ENCODE measurements at regions not wholly inside any gene's neighbourhood (a gene's known extent, or its start where the extent isn't known, plus 50 kb on each side); places are given as distances from the start of the nearest gene placed in this dataset.

GRCh38 chr11:62055970-62056369, 67.8 kb upstream of the INCENP start:
- H3K36me3 ChIP-seq (ENCODE audit: control insufficient read depth, insufficient read depth, low read length), result no peaks in the 10 kb centered on the region
- H3K9me3 ChIP-seq (ENCODE audit: control insufficient read depth, insufficient read depth, low read depth, low read length), result no peaks in the 10 kb centered on the region; the same call in 1 of the 2 replicates
- H3K4me1 ChIP-seq (ENCODE audit: control insufficient read depth, insufficient read depth, low read length), result peaks cover 6% of the 10 kb centered on the region; the same call in 1 of the 2 replicates
- no peaks in the 10 kb centered on the region for H3K27me3 ChIP-seq (ENCODE audit: control insufficient read depth, insufficient read depth, low read length)
- no peak overlapping the region for H3K27ac ChIP-seq (ENCODE audit: low read depth, low read length)
- no peak overlapping the region for H3K4me3 ChIP-seq (ENCODE audit: low read depth, low read length)
- H3K9ac ChIP-seq (ENCODE audit: low read length), result peak overlapping the region; percentile 59

- Histone ChIP-seq H3K9ac (ENCODE audit: low read length) (no peak overlapping the region), H3K9me3 (ENCODE audit: control insufficient read depth, insufficient read depth, low read depth, low read length) (no peaks in the 10 kb centered on the region; the same call in 1 of the 2 replicates), H3K27me3 (ENCODE audit: control insufficient read depth, insufficient read depth, low read length) (no peaks in the 10 kb centered on the region), H3K4me1 (ENCODE audit: control insufficient read depth, insufficient read depth, low read length) (peaks cover 6% of the 10 kb centered on the region; the same call in 1 of the 2 replicates), H3K4me3 (ENCODE audit: low read depth, low read length) (no peak overlapping the region), H3K36me3 (ENCODE audit: control insufficient read depth, insufficient read depth, low read length) (no peaks in the 10 kb centered on the region), H3K27ac (ENCODE audit: low read depth, low read length) (no peak overlapping the region)
These were observed 69.2 kb upstream of the INCENP start for GRCh38 chr11:62054484-62055121.

GRCh38 chr11:62054081-62054480, 69.7 kb upstream of the INCENP start:
- Histone ChIP-seq H3K27me3 (ENCODE audit: control insufficient read depth, insufficient read depth, low read length) (no peaks in the 10 kb centered on the region), H3K36me3 (ENCODE audit: control insufficient read depth, insufficient read depth, low read length) (no peaks in the 10 kb centered on the region), H3K27ac (ENCODE audit: low read depth, low read length) (no peak overlapping the region), H3K9me3 (ENCODE audit: control insufficient read depth, insufficient read depth, low read depth, low read length) (no peaks in the 10 kb centered on the region; the same call in 1 of the 2 replicates), H3K9ac (ENCODE audit: low read length) (no peak overlapping the region), H3K4me3 (ENCODE audit: low read depth, low read length) (no peak overlapping the region), H3K4me1 (ENCODE audit: control insufficient read depth, insufficient read depth, low read length) (peaks cover 6% of the 10 kb centered on the region; the same call in 1 of the 2 replicates)

GRCh38 chr11:62050716-62051115, 73.1 kb upstream of the INCENP start:
- Histone ChIP-seq H3K27ac (ENCODE audit: low read depth, low read length) (no peak overlapping the region), H3K36me3 (ENCODE audit: control insufficient read depth, insufficient read depth, low read length) (no peaks in the 10 kb centered on the region), H3K9me3 (ENCODE audit: control insufficient read depth, insufficient read depth, low read depth, low read length) (no peaks in the 10 kb centered on the region; the same call in 1 of the 2 replicates), H3K4me1 (ENCODE audit: control insufficient read depth, insufficient read depth, low read length) (peaks cover 6% of the 10 kb centered on the region; the same call in 1 of the 2 replicates), H3K4me3 (ENCODE audit: low read depth, low read length) (no peak overlapping the region), H3K9ac (ENCODE audit: low read length) (no peak overlapping the region), H3K27me3 (ENCODE audit: control insufficient read depth, insufficient read depth, low read length) (no peaks in the 10 kb centered on the region)

GRCh38 chr11:62048100-62048499, 75.7 kb upstream of the INCENP start:
- peaks cover 3% of the 10 kb centered on the region; the same call in 1 of the 2 replicates for H3K4me1 ChIP-seq (ENCODE audit: control insufficient read depth, insufficient read depth, low read length)
- no peak overlapping the region for H3K9ac ChIP-seq (ENCODE audit: low read length)
- no peaks in the 10 kb centered on the region for H3K9me3 ChIP-seq (ENCODE audit: control insufficient read depth, insufficient read depth, low read depth, low read length)
- no peak overlapping the region for H3K27ac ChIP-seq (ENCODE audit: low read depth, low read length)
- no peaks in the 10 kb centered on the region for H3K27me3 ChIP-seq (ENCODE audit: control insufficient read depth, insufficient read depth, low read length)
- H3K36me3 ChIP-seq (ENCODE audit: control insufficient read depth, insufficient read depth, low read length), result no peaks in the 10 kb centered on the region
- no peak overlapping the region for H3K4me3 ChIP-seq (ENCODE audit: low read depth, low read length)

GRCh38 chr11:62046568-62047100, 77.2 kb upstream of the INCENP start:
- Histone ChIP-seq H3K9ac (ENCODE audit: low read length) (no peak overlapping the region), H3K4me3 (ENCODE audit: low read depth, low read length) (no peak overlapping the region), H3K36me3 (ENCODE audit: control insufficient read depth, insufficient read depth, low read length) (no peaks in the 10 kb centered on the region)

GRCh38 chr11:62044639-62045121, 77.2 kb upstream of the FTH1 start:
- Histone ChIP-seq H3K9ac (ENCODE audit: low read length) (no peak overlapping the region), H3K9me3 (ENCODE audit: control insufficient read depth, insufficient read depth, low read depth, low read length) (no peaks in the 10 kb centered on the region), H3K4me3 (ENCODE audit: low read depth, low read length) (no peak overlapping the region), H3K36me3 (ENCODE audit: control insufficient read depth, insufficient read depth, low read length) (no peaks in the 10 kb centered on the region), H3K27ac (ENCODE audit: low read depth, low read length) (no peak overlapping the region), H3K27me3 (ENCODE audit: control insufficient read depth, insufficient read depth, low read length) (no peaks in the 10 kb centered on the region), H3K4me1 (ENCODE audit: control insufficient read depth, insufficient read depth, low read length) (peaks cover 3% of the 10 kb centered on the region; the same call in 1 of the 2 replicates)

More at GRCh38 chr11:62046568-62047100, 77.2 kb upstream of the INCENP start:
- H3K27me3 ChIP-seq (ENCODE audit: control insufficient read depth, insufficient read depth, low read length), result no peaks in the 10 kb centered on the region
- peaks cover 3% of the 10 kb centered on the region; the same call in 1 of the 2 replicates for H3K4me1 ChIP-seq (ENCODE audit: control insufficient read depth, insufficient read depth, low read length)
- H3K27ac ChIP-seq (ENCODE audit: low read depth, low read length), result no peak overlapping the region
- no peaks in the 10 kb centered on the region for H3K9me3 ChIP-seq (ENCODE audit: control insufficient read depth, insufficient read depth, low read depth, low read length)

GRCh38 chr11:62035293-62035692, 67.9 kb upstream of the FTH1 start:
- Histone ChIP-seq H3K9me3 (ENCODE audit: control insufficient read depth, insufficient read depth, low read depth, low read length) (0 out of 2 replicates have a peak, but pooled peaks cover 8% of the 10 kb centered on the region), H3K9ac (ENCODE audit: low read length) (no peak overlapping the region), H3K4me3 (ENCODE audit: low read depth, low read length) (no peak overlapping the region), H3K27me3 (ENCODE audit: control insufficient read depth, insufficient read depth, low read length) (no peaks in the 10 kb centered on the region), H3K27ac (ENCODE audit: low read depth, low read length) (no peak overlapping the region), H3K36me3 (ENCODE audit: control insufficient read depth, insufficient read depth, low read length) (no peaks in the 10 kb centered on the region), H3K4me1 (ENCODE audit: control insufficient read depth, insufficient read depth, low read length) (peaks cover 2% of the 10 kb centered on the region)

- Histone ChIP-seq H3K4me3 (ENCODE audit: low read depth, low read length) (no peak overlapping the region), H3K36me3 (ENCODE audit: control insufficient read depth, insufficient read depth, low read length) (no peaks in the 10 kb centered on the region), H3K27me3 (ENCODE audit: control insufficient read depth, insufficient read depth, low read length) (no peaks in the 10 kb centered on the region), H3K4me1 (ENCODE audit: control insufficient read depth, insufficient read depth, low read length) (peaks cover 4% of the 10 kb centered on the region), H3K9me3 (ENCODE audit: control insufficient read depth, insufficient read depth, low read depth, low read length) (0 out of 2 replicates have a peak, but pooled peaks cover 8% of the 10 kb centered on the region), H3K27ac (ENCODE audit: low read depth, low read length) (no peak overlapping the region), H3K9ac (ENCODE audit: low read length) (no peak overlapping the region)
These were observed 66.6 kb upstream of the FTH1 start for GRCh38 chr11:62034036-62034338.

- Histone ChIP-seq H3K9ac (ENCODE audit: low read length) (no peak overlapping the region), H3K27ac (ENCODE audit: low read depth, low read length) (no peak overlapping the region), H3K9me3 (ENCODE audit: control insufficient read depth, insufficient read depth, low read depth, low read length) (0 out of 2 replicates have a peak, but pooled peaks cover 8% of the 10 kb centered on the region), H3K4me1 (ENCODE audit: control insufficient read depth, insufficient read depth, low read length) (peaks cover 4% of the 10 kb centered on the region), H3K36me3 (ENCODE audit: control insufficient read depth, insufficient read depth, low read length) (no peaks in the 10 kb centered on the region), H3K4me3 (ENCODE audit: low read depth, low read length) (no peak overlapping the region), H3K27me3 (ENCODE audit: control insufficient read depth, insufficient read depth, low read length) (no peaks in the 10 kb centered on the region)
These were observed 66.0 kb upstream of the FTH1 start for GRCh38 chr11:62033191-62034035.
